Activated CD4-positive, alpha-beta T cell treated with anti-CD3 and anti-CD28 coated beads for 4 hours (primary cell): ENCODE measurements at regions not wholly inside any gene's neighbourhood (a gene's known extent, or its start where the extent isn't known, plus 50 kb on each side); places are given as distances from the start of the nearest gene placed in this dataset.

Source experiments
- DNase-seq, 2 donors: peaks; one replicate each; pipeline ENCODE4 v3.0.0-alpha.2; 2020

DNA sequence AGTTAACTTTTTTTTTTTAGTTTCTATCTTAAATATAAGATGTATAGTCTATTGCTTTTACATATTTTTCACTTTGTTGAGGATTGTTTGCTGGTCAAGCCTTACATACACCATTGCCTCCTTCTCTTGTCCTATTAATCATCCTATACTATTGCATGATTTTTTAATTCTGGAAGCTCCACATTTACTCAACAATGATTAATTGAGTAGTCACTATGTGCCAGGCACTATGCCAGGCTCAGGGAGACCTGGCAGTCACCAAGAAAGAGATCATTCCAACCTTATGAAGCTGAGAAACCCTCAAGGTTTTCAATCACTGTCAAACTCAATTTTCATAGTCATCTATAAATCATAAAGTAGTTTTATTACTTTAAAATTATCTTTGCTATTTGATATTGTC lies 626.2 kb downstream of the IGSF11 start:
- no peak for DNase-seq

DNA sequence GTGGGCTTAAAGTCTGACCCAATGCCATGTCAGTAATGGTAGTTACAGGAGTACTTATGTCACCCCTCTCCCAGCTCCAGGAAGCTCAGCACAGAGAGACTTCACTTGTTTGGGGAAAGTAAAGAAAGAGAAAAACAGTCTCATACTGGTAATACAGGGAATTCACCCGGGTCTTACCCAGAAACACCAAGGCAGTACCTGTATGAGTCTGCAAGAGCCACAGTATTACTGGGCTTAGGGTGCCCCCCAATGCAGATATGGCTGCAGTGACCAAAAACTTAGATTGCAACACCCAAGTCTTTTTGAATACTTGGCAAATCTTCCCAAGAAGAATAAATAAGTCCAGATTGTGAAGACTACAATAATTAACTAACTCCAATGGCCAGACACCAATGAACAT lies 622.1 kb downstream of the IGSF11 start:
- DNase-seq, result no peak

DNA sequence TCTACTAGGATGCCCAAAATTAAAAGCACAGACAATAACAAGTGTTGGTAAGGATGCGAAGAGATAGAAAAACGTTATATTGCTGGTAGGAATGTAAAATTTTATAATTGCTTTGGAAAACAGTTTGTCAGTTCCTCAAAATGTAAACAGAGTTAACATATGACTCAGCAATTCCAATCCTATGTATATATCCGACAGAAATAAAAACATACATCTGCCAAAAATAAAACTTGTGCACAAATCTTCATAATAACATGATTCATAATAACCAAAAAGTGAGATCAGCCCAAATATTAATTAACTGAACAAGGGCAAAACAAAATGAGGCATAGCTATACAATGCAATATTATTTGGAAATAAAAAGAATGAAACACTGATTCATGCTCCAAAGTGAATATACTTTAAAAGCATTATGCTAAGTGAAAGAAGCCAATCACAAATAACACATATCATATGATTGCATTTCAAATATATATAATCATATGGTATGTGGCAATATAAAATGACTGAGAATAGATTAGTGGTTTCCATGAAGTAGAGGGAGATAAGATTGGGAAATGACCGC lies 609.3 kb downstream of the IGSF11 start:
- DNase-seq, result no peak

DNA sequence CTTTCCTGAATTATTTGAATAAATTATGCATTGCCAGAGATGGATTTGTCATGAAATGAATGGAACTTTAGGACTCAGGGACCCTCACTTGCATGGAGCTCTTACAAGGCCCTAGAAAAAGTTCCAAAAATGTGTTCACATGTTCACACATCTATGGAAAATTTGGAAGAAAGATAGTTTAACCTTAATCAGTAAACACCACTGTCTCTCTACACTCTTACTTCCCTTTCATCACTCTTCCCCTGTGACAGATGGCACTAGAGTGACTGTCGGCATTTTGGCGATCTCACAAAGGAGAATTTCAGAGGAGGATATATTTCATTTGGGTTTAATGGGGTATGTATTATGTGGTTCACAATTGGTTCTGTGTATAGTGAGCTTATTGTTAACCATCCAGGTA lies 600.8 kb downstream of the IGSF11 start:
- no peak for DNase-seq

DNA sequence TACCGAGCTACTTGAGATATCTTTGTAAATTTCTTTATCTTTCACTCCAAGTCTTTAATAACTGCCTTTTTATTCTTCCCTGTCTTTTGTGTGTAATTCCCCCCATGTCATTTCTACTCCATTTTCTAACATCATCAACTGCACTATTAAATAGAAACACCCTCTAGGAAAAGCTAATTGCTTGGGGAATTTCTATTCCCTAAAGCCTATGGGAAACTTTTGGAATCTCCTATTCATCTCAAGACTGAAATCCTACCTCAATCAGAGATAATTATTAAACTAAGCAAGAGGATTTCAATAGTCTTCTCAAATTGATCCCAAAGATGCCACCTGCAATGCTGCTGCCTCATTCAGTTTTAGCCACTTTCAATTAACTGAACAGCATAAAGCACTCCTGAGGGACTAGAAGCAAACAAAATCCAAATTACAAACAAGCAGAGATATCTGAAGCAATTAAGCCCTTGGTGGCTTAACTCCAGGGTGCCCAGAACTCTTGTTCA lies 598.7 kb downstream of the IGSF11 start:
- no peak for DNase-seq

DNA sequence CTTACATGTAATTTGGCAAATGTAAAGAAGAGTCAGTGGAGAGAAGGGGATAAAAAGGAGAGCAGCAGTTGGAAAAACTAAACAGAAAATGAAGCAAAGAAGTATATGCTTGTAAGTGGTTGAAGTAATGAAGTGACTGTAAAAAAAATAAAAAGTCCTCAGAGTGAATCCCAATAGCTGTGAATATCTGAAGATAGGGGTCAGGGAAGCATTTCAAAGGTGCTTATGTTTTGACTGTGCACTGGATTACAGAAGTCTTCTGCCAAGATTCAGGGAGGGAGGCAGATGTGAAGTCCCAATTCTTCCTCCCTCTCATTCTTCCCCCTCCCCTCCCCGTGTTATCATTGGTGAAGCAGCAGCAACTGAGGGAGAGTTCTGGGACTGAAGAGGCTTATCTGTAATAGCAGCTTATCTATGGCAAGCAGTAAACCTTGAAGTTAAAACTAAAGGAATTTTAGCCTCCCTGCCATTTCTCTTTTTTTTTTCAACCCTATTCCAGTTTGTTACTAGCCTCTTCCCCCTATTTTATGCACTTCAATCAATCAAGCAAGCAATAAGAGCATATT lies 597.9 kb downstream of the IGSF11 start:
- DNase-seq, result no peak

DNA sequence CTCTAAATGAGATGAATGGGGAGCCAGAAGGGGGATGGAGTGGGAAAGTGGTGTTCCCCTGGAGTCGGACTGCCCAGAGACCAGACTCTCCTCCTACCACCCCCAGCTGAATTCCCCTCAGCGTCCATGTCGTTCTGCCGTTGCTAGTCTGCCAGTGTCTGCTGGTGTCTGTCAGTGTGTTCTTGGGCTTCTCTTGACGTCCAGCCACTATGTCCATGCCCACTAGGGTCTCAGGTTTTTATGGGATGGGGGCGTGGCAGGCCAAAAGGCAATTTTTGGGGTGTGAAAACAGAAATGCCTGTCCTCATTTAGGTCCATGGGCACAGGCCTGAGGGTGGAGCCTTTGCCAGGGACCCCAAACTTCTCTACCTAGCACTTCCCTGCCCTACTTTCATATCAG lies 589.6 kb downstream of the IGSF11 start:
- DNase-seq, result no peak

DNA sequence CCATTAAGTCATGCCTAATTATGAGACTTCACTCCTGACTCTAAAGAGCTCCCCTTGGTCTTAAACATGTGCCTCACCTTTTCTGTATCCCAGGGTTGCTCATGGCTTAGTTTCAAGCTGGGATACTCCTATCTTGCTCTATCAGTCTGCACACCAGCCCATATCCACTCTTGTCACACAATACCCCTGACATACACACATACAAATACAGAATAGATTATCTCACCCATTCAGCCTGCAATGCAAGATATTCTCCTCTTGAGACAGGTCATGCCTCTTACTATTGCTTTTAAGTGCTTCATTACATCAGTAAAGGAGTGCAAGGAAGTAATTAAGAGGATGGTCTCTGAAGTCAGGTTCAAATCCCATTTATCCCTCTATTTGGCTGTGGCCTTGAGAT lies 587.3 kb downstream of the IGSF11 start:
- DNase-seq, result no peak

DNA sequence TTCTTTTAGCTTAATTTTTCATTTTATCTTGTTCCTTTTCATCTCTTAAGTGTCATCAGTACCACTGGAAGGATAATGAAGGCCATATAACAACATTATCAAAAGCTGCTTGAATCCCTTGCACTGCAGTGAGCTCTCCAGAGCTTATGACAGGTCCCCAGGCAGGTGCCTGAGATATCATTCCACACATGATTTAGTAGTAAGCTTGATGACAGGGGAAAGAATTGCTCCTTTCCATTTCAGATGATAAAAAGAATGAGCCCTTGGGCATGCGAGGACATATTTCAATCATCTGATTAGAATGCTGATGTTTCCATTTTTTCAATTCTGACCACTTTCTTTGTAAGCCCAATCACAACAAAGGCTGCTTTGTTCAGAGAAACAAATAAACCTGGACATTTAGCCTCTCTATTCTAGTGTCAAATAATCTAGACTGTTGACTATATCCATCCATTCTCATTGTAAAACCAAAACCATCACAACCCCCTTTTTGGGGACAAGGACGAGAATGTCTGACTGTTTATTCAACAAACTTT lies 567.8 kb downstream of the IGSF11 start:
- no peak for DNase-seq

DNA sequence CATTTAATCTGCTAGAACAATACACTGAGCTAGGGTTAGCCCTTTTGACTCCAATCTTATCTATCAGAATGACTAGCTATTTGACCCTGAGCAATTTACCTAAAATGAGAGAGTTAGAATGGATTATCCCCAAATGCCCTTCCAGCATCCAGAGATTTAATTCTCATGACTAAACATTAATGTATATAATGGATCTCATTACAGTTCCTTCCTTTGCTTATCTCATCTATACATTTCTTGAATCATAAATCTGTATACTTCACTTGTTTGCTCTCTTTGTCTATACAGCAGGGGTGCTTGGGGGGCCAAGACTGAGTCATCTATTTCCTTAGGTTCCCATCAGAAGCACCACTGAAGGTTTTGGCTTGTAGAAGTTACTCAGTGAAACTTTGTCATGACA lies 565.8 kb downstream of the IGSF11 start:
- DNase-seq, result no peak

DNA sequence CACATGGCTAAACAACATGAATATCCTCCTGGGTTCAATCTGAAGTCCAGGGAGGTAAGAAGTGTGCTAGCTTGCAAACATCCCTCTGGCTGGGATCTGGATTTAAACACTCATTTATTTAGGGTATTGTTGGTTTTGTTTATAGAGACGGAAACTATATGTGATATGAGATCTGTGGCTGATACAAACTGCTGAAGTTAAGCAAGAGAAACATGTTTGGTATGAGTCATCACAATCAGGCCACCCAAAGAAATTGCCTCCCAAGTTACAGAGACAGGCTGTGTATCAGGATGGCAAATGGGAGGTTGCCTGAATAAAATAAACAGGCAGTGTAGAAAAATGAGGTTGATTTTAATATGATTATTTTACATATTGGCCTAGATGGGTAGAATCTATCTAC lies 562.1 kb downstream of the IGSF11 start:
- DNase-seq, result no peak

DNA sequence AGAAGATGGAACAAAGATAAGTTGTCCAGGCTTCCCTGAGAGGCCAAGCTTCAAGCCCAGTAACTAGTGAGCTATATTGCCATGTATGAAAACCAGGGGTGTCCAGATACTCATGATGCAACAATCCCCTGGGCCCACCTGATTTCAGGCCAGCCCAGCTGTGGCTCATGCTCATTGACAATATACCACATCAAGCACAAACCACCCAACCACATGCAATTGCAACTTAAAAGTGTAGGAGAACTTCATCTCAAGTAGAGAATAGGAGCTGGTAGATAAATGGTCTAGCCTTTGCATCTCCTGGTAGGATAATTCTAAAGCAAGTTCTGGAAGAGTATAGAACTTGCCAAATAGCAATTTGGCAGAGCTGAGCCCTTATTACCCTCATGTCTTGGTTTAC lies 561.3 kb downstream of the IGSF11 start:
- no peak for DNase-seq

DNA sequence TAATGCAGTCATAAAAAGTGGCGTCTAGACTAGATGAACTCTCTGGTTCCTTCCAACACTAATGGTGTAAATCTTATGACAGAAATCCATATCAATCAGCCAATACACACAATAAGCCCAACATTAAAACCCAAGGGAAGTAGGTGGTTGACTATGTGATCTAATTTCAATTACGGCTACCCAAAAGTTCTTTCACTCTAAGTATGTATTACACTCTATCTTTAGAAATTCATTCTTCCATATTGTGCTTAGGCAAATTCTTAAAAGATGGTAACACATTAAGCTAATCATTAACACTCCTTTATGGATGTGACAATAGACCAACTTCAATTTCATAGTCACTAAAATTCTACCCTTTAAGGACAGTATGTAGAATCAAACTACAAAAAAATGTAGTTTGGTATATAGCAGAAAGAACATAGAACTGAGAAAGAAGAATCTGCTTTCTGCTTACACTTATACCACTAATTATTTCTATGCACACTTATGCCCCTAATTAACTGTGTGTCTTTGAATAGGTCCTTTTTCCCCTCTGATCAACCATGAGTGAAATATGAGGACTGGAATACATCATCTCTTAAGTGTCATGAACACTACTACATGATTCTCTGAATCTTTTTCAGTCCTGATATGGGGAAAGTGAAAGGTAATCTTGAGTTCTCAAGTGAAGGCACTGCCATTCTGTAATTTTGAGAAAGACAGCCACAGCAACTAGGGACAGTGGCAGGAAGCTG lies 557.6 kb downstream of the IGSF11 start:
- DNase-seq, result no peak

DNA sequence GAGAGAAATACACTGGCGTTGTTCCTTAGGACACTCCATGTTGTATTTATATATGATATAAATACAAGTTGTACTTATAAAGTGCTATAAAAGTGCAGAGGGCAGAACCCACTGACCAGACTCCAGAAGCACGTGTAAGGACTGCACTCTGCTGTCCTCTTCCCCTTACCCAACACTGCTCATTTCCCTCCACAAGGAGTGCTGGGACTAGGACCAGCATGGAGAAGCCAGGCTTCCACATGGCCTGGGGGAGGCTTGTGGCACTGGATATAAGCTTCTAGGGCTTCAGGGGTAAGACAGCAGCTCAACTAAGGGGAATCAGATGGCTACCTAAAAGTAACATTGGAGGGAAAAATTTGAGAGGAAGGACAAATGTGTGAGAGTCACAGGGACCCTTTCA lies 556.9 kb downstream of the IGSF11 start:
- no peak for DNase-seq

DNA sequence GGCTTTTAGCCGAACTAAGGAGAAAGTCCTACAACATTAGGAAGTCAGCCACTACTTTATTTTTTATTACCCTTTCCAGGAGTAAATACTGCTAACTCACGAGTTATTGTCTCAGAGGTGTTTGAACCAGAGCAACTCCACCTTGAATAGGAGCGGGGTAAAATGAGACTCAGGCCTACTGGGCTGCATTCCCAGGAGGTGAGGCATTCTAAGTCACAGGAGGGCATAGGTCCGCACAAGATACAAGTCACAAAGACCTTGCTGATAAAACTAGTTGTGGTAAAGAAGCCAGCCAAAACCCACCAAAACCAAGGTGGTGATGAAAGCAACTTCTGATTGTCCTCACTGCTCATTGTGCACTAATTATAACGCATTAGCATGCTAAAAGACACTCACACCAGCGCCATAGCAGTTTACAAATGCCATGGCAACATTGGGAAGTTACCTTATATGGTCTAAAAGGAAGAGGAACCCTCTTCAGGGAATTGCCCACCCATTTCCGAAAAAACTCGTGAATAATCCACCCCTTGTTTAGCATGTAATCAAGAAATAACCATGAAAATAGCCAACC lies 555.9 kb downstream of the IGSF11 start:
- DNase-seq, result no peak

DNA sequence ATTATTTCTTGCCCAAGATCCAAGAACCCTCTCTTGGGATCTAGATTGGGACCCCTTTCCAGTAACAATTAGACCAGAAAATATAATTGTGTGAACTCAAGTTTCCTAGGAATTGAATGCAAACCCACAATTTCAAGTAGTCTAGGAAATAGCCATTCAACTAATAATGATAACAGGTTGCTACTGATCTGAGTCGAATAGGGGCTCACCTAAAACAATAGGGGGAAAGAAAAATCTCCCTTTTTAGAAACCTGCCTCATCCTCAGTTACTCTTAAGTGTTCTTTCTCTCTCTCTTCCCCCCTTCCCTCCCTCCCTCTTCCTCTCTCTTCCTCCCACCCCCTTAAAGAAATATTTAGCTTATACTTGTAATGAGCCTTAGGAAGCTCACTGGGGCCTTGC lies 555.3 kb downstream of the IGSF11 start:
- DNase-seq, result no peak

DNA sequence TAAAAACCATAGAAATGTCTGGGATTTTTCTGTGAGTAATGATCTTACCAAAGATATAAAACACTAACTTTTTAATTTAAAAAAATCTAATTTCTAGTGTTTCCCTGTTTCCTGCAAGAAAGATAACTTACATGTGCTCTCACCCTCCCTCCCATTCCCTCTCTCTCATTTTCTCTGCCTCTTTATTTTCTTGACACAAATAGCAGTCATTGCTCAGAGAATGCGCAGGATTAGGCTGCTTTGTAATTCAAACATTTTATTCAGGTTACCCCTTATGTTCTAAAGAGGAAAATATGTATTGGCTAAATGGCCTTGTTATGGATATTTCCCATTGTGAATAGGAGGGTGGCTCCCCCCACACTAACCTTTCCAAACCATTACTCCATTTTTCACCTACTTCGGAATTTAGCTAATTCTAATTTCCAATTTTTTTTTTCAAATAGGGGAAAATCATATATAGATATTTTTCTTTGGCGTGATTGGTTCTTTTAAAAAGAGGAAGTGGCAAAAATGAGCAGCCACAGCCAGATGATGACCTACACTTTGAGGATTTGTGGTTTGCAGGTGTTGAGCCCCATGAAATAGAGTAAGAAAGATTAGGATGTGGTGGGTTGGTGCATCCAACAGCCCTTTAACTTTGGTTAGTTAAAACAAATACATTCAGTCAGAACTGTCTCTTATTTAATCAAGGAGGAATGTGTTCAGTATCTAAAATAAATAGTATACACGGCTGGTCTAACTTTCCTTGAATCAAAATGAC lies 554.4 kb downstream of the IGSF11 start:
- DNase-seq, result no peak

DNA sequence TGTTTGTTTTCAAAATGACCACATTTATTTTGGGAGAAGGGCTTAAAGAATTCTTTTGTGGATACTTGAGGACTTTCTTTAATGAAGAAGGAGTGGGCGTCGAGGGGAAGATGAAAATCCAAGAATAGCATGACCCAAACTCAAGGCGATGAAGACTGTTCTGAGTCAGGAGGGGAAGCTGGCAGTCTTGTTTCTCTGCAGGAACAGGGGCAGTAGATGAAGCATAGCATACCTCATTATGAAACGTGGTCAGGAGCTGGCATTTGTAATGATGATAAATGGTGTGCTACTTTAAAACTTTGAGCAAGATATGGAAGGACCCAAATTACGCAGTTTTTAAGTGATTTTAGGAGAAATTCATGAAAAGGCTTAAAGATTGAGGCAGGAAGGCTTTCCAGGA lies 549.0 kb downstream of the IGSF11 start:
- DNase-seq, result no peak

DNA sequence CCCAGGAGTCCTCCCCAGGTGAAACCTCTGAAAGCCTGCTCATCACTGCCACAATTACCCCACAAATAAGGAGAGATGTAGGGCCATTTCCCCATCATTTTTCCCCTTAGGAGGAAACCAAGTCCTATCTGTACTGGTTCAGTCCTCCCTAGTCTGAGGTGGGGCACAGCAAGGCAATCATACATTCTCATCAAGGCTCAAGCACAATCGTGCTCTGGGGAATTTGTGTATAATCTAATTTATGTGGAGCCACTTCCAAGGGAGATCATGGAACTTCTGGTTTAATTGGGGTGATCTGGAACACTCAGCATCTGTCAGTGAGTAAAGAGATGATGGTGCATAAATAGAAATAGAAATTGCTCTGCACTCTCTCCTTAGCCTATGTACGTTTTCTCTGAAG lies 546.9 kb downstream of the IGSF11 start:
- no peak for DNase-seq

DNA sequence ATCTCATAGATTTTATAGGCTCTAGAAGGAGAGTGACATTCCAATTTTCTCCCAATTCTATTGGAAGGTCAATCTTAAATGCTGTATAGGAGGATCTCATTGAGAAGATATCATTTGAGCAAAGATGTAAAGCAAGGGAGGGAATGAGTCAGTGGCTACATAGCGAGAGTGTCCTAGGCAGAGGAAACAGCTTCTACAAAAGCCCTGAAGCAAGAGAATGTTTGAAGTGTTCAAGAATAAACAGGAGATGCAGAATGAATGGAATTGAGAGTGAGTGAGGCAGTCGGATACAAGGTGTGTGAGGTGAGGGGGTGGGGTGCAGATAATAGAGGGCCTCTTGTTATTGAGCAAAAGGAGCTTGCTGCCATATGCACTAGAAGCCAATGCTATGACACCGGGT lies 545.9 kb downstream of the IGSF11 start:
- no peak for DNase-seq

DNA sequence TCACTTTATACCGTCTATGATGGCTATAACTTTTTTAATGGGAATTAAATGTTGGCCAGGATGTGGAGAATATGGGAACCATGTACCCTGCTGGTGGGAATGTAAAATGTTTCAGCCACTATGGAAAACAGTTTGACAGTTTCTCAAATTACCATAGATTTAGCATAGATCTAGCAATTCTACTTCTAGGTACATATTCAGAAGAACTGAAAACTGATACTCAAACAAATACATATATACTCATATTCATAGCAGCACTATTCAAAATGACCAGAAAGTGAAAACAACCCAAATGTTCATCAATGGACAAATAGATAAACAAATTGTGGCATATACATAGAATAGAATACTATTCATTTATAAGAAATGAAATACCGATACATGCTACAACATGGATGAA lies 539.4 kb downstream of the IGSF11 start:
- DNase-seq, result no peak

DNA sequence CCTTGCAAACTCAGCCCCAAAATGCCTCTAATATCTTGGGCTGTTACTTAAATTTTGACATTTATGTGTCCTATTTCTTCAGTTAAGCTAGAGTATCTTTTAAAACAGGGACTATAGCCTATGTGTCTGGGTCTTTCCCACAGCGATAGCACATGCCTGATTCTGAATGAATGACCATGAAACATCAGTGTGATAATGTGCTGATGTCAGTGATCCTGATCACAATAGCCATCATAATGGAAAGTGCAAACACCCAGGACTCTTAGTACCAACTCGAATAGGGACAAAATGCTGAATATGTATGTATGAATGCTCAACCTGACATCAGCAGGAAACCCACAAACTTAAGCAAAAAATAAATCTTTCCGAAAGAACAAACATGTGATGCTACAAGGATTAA lies 537.4 kb downstream of the IGSF11 start:
- DNase-seq, result no peak

DNA sequence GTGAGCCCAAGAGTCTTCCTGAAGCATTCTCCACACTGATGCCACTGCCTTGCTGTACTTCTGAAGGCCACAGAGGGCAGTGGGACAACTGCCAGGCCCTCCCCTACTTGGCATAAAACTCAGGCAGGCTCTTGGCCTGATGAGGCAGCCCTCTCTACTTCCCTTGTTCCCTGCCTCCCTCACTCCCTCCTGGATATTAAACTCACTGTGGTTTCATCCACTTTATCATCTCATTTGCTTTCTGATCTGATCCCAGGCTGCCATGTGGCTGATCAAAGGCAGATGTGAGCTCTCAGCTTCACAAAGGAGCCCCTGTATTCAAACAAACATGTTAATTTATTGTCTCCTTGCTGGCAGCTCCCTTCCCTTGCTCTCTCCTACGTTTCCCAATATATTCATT lies 533.5 kb downstream of the IGSF11 start:
- no peak for DNase-seq
